ENCODE measurements at regions not wholly inside any gene's neighbourhood (a gene's known extent, or its start where the extent isn't known, plus 50 kb on each side); places are given as distances from the start of the nearest gene placed in this dataset.

GRCh38 chr3:177813322-177813721 is 616.0 kb upstream of the TBL1XR1 start:
- DNase-seq (ENCODE audit: low read depth), result no peak

DNA sequence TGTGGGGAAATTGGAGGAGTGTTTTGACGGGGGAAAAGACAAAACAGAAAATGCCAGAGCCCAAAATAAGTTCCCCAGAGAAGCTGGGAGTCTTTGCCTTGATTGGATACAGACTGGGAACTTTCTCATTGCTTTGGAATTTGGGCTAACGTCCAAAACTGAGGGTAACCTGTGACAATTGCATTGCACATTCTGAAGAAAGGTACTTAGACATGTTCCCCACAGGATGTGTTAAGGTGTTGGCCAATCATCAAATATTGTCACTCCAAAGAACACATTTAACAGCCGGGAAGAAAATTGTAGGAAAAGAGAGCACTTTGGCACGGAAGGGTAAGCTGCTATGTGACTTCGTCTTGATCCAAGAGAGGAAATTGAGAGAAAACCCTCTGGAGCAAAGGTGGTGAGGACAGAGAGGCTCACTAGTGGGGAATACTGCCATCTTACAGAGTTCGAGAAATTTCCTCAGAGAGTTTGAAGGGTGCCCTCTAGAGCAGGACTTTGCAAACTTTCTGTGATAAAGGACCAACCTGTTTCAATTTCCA is 619.5 kb upstream of the TBL1XR1 start:
- no peak for DNase-seq (ENCODE audit: low read depth)

- no peak for DNase-seq (ENCODE audit: low read depth)
Observed at GRCh38 chr3:177817751-177818150, 620.5 kb upstream of the TBL1XR1 start.

DNA sequence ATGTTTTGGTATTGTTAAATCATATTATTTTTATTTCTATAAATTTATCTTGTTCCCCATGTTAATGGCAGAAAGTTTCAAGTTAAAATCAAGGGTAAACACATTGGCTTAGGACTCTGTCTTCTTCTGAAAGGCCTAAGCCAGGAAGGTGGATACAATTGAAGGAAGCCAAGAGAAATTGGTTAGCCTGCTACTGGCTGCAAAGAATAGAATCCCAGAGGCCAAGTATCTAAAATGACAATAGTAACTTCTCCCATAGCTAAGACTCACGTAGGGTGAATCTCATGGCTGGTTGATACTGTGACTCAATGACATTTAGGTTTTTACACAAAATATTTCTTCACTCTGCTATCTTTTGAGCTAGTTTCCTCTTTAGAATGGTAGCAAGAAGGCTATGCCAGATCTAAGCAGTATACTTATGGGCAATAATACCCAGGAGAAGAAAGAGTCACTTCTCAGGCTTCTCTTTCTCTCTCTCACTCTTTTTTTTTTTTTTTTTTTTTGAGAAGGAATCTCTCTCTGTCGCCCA is 621.5 kb upstream of the TBL1XR1 start:
- DNase-seq (ENCODE audit: low read depth), result no peak

- no peak for DNase-seq (ENCODE audit: low read depth)
Observed at GRCh38 chr3:177820683-177821316, 623.5 kb upstream of the TBL1XR1 start.

DNA sequence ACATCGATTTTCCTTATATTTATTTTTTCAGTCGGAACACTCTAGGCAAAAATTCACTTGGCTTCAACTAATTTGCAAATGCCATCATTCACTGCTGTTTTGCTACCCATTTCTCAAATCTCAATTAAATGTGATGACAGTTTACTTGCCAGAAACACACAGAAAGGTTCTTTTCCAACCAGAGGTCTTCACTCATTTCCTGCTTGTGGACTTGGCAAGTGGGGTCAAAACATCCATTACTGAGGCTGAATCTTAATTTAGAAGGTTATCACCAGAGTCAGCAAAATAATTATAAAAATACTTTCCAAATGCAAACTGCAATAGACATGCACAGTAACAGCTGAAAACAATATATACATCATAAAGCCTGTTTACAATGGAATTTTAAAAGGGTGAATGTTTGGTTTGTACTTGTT is 625.4 kb upstream of the TBL1XR1 start:
- DNase-seq (ENCODE audit: low read depth), result no peak

DNA sequence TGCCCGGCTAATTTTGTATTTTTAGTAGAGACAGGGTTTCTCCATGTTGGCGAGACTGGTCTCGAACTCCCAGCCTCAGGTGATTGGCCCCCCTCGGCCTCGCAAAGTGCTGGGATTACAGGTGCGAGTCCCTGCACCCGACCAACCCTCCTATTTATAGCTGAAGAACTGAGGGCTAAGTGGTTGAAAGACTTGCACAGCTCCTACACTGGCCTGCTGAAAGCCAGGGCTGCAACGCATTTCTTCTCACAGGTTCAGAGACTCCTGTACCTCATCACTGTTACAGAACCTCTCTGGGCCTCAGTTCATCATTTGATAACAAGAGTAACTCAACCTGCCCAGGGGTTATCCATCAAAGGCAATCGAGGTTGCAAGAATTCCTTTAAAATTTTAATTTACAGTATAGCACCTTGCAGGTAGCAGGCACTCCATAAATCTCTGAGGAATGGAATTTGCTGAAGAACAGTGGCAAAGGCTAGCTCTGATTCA is 626.5 kb upstream of the TBL1XR1 start:
- no peak for DNase-seq (ENCODE audit: low read depth)

DNA sequence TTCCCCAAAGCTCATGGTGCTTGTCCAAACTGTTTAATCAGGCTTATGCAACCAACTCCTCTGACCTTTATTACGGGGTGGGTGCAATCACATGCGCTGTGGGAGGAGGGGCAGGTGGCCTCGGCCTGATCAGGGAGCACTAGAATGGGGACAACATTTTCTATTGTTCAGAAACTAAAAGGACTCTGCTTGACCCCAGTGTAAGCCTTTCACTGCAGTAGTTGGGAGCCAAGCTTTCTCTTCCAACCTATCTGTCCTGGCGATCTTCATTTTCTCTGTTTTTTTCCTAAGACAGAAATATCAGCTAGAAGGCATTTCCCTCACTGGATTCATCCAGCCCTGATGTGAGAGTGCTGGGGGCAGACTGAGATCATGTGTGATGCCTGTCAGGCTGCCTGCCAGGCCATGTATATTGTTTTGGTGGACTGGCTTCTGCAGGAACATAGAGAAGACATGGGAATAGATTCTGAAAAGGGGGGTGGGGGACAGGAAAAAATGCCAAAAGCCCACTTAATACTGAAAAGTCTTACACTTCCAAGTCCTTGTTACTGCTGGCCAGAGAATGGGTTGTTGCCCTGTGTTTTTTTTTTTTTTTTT is 627.0 kb upstream of the TBL1XR1 start:
- no peak for DNase-seq (ENCODE audit: low read depth)

GRCh38 chr3:177824841-177825240 is 627.6 kb upstream of the TBL1XR1 start:
- no peak for DNase-seq (ENCODE audit: low read depth)

GRCh38 chr3:177826253-177826652 is 629.0 kb upstream of the TBL1XR1 start:
- DNase-seq (ENCODE audit: low read depth), result no peak

DNA sequence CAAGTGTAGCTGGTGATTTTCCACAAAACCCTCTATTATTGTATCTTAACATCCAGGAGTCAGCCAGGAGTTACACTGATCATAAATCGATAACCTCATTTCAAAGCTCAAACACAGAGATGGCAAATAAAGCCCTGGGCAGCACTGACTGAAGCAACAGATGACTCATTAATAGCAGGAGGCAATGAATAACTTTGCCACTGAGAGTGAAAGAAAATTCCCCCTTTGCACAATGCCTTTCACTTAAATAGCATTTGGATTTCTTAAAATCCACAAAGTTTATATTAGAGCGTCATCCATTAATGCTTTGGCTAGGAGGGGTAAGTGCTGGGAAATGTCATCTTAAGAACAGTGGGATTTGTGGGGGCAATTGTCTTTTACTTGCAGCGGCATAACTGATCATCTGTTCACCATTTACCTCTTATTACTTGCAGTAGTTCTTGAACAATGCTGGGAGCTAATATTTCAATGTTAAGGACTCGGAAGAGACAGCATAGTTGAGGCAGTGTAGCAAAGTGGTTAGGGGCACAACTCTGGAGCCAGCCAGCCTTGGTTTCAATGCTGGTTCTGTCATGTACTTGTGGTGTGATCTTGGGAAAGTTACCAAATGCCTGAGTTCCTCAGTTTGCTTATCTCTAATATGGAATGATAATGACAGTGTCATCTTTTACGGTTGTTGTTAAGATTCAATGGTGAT is 630.4 kb upstream of the TBL1XR1 start:
- no peak for DNase-seq (ENCODE audit: low read depth)

- no peak for DNase-seq (ENCODE audit: low read depth)
Observed at GRCh38 chr3:177828208-177828565, 630.9 kb upstream of the TBL1XR1 start.

- no peak for DNase-seq (ENCODE audit: low read depth)
Observed at GRCh38 chr3:177830411-177830849, 633.1 kb upstream of the TBL1XR1 start.

GRCh38 chr3:177831361-177831760 is 634.1 kb upstream of the TBL1XR1 start:
- no peak for DNase-seq (ENCODE audit: low read depth)

DNA sequence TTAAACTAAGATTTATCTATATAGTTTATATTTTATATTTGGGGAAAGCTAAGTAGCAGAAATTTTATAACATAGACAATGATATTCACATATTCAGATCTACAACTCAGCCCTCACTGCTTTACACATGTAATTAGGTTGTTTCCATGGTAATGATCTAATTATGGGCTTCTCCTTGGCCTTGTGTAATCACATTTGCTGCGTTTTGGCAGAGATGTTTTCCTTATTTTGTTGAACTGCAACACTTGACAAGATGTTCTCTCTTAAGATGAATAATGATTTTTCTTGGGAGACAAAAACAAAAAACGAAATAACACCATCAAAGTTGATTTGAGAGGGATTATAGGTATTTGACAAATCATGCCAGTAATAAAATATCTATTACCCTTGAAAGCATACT is 635.6 kb upstream of the TBL1XR1 start:
- DNase-seq (ENCODE audit: low read depth), result no peak

DNA sequence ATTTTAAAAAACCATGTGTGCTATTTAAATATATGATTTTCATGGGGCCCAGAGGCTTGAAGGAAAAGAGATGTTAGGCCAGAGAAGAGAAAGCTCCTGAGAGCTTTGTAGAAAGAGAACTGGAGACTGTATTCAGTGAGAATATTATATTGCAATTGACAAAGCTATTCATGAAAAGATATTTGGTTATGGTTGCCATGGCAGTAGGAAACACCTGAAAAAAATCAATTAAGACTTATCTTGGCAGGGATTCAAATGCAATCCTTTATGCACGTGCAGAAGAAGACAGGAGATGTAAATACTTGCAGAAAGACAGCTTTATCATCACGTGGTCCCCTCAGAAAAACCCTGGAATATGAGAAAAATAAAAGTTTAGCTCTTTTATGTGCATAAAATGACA is 636.0 kb upstream of the TBL1XR1 start:
- DNase-seq (ENCODE audit: low read depth), result no peak

GRCh38 chr3:177835008-177835407 is 637.7 kb upstream of the TBL1XR1 start:
- no peak for DNase-seq (ENCODE audit: low read depth)

DNA sequence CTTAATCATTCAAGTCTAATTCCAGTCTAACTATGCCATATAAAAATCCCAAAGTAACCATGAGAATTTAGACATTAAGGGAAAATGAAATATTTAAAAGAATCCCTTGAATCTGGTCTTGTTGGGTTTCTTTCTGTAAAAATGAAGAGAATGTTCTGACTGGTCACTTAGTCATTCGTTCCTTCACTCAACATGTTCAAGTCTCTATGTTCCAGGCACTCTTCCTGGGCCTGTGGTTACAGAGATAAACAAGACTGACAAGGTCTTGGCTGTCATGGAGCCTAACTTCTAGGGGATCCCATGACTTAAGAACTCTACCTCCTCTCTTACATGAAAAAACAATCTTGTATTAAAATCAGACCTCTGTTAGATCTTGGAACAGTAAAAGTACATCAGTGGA is 638.6 kb upstream of the TBL1XR1 start:
- DNase-seq (ENCODE audit: low read depth), result no peak

DNA sequence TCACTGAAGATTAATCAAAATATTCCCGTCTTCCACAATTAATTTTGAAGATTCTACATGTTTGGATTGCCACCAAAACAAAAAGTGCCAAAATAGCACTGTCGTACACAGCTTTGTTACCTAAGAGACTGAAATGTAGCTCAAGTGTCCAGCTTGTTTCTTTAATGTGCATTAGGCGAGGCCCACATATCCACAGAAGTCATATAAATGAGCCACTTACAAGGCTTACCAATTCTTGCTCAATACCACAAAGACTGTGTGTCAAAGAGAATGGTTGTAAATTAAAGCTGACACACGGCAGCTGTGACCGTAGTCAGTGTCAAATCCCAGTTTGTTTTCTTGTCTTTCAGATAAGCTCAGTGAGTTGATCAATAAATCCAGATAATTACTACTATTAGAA is 639.4 kb upstream of the TBL1XR1 start:
- no peak for DNase-seq (ENCODE audit: low read depth)

DNA sequence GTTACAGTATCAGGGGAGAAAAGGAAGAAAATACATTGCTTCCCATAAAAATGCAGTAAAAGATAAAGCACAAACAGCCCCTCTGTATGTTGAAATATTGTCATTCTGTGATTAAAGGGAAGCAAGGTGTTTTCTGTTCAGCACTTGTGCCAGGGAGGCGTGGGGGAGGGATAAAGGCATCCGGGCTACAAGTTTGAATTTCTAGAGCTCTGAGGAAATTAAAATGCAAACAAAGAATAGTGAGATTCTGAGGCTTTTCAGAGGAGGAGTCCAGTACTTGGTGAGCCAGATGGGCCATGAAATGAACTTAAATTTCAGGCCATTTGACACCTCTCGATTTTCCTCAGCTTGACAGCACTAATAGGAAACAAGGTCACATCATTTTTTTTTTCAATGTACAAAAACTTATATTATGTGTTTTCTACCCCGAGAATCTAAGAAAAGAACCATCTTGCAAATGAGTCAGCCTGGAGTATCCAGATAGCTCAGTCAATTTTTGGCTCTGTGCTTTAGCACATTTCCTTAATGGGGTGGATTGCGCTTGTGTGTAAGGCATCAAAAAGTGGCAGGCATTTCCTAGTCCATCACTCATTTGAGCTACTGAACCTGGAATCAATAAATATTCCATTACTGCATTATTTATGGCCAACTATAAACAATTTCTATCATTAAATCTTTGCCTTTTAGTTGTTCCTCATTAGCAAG is 640.8 kb upstream of the TBL1XR1 start:
- no peak for DNase-seq (ENCODE audit: low read depth)

DNA sequence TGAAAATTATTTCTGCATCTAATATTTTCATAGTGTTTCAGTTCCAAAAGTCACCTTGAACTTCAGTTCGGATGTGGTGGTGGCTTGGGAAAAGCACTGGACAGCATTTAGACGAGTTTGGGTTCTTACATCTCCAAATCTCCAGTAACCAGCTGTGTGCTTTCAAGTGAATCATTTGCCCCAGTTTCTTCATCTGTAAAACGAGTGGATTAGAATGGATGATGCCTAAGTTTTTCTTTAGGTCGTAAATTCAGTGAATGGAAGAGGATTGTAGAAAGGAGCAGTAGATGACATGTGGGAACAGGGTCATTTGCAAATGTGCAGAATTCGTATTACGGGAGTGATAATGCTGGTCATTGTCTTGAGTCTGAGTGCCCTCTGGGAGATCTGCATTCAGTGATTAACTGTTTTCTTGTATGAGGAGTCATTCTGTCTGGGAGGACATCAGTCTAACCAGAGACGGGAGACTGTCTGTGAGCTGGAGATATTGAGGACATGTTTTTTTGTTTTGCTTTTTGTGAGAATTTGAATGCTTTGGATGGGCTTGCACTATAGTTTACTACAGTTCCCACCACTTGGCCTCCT is 641.6 kb upstream of the TBL1XR1 start:
- DNase-seq (ENCODE audit: low read depth), result no peak

- DNase-seq (ENCODE audit: low read depth), result no peak
Observed at GRCh38 chr3:177842302-177842701, 645.0 kb upstream of the TBL1XR1 start.
